GM11168 (cell line): ENCODE measurements at regions not wholly inside any gene's neighbourhood (a gene's known extent, or its start where the extent isn't known, plus 50 kb on each side); places are given as distances from the start of the nearest gene placed in this dataset.
"Not testable (repeated sequence)": the region's sequence is repeated elsewhere in the genome, so short reads cannot be mapped to it uniquely, and the experiment has no call there.

Experiments used
- in situ Hi-C: fragments of 300-500 bp; cut with MboI; formaldehyde crosslinking; loops from one replicate; pipeline ENCODE4 v1.12.0; 2022; ENCODE audit warnings: low sequenced_read_pairs; ENCODE audit not compliant: unreplicated experiment

DNA sequence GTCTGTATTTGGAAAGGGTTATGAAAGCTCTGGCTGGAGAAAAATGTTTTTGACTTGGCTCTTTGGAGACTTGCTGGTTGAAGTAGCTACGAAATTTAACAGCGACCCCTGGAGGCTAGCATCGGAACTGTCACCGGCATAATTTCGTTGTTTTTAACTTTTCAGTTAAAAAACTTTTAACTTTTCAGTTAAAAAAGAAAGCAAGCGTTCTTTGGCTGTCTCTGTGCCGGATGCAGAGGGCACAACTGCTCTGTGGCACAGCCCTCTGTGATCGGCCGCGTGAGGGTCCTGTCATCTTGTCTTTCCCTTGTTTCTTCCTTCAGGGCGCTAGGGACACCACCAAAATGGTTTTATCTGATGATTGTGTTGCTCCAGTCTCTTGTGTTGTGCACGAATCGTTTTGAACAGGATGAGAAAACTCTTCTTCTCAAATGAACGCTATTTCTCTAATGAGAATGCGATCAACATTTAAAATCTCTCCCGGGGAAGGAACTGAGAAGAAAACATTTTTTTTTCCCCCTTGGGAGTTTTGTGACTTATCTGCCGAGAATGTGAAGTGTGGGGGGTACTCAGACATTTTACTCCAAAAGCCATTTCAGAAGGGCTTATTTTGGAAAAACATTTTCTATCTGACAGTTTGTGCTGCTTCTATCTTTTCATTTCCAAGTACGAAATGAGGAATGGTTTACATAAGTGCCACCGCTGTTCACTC is 57.1 kb downstream of the ADCYAP1 start:
- in situ Hi-C loops = loop anchor here (25.0 kb wide), 1 partner anchor 99 kb away; no protein-coding TSS in a partner anchor

DNA sequence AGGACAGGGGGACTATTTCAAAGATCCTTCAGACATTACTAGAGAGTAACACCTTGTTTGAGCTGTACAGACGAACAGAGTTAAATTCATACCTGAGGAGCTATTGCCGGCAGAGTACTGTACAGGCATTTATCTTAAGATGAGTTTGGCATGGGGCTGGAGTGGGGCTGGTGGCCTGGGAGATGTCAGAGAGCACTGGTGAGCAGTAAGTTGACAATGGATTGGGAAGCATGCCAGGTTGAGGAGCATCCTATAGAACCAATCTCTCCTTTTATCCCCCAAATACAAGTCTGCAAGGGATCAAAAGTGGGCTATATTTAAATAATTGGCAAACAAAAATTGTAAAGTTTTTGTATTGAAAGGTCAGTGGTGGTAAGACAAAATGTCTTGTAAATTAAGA is 58.6 kb downstream of the ADCYAP1 start:
- in situ Hi-C loops = loop anchor here (25.0 kb wide), 1 partner anchor 101 kb away; no protein-coding TSS in a partner anchor

DNA sequence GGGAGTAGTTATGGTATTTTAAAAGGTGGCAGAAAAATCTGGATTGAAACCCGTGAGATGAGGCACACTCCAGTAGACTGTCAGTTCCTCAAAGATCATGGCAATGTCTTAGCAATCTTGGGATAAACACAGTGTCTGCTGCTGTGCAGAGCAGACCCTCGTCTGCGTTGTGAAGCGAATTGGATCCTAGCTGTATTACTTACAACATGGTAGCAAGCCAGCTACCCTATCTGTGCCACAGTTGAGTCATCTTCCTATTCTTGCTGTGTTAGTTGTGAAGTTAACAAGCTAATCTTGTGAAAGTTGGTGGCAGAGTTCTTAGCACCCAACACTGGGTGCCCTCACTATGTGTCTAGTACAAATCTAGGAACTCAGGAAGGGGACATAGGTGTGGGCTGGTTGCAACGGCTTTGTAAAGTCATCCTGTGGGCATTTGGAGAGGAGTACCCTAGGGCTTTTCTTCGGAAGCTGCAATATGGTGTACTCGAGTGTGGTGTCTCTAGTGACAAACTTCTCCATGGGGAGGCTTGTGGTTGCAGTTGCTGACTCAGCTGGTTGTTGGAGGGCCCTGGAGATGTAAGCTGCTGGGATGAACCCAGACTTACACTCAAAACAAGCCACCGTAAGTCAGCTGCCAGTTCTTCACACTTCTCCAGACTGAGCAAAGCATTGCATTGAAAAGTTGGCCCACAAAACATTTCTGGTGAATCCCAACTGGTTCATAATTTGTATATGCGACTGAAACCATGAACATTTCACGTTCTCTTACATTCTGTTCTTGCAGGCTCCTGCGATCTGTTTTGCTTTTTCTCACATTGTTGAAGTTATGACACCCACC is 61.5 kb downstream of the ADCYAP1 start:
- in situ Hi-C loops = loop anchor here (25.0 kb wide), 1 partner anchor 104 kb away; no protein-coding TSS in a partner anchor

DNA sequence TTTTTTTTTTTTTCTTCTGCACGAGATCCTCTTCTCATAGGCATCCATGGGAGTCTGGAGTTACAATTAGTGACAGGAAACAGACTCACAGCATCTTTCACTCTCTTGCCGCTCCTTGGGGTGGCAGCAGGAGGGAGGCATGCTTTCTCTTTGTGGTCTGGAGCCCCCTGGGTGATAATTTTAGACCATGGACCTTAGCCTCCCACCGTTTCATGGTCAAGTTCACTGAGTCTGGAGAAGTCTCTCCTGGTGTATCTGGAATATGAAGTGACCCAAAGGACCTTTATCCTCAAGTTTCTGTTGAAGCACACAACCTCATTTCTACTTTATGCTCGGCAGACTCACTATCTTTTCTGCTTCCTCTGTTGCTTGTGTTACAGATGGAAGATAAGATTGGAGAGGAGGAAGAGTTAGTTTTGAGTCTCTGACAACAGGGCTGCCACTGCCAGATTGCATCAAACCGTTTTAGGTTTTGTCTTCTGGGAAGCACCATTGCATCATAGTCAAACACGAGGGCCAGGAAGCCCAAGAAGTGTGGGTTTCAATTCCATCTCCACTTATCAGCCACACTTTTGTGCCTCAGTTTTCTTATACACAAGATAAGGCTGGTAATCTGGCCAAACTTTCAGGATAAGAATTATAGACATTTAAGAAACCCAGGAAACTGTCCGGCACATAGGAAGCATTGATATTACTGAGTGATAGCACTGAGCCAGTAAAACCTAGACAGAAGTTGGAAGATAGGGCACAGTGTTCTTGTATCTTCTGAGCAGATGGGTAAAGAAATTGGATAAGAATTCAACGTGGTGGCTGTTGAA is 62.3 kb downstream of the ADCYAP1 start:
- in situ Hi-C loops = loop anchor here (25.0 kb wide), 1 partner anchor 105 kb away; no protein-coding TSS in a partner anchor

DNA sequence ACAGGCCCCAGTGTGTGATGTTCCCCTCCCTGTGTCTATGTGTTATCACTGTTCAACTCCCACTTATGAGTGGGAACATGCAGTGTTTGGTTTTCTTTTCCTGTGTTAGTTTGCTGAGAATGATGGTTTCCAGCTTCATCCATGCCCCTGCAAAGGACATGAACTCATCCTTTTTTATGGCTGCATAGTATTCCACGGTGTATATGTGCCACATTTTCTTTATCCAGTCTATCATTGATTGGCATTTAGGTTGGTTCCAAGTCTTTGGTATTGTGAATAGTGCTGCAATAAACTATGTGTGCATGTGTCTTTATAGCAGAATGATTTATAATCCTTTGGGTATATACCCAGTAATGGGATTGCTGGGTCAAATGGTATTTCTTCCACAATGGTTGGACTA is 64.2 kb downstream of the ADCYAP1 start:
- in situ Hi-C loops = loop anchor here (25.0 kb wide), 1 partner anchor 107 kb away; no protein-coding TSS in a partner anchor

DNA sequence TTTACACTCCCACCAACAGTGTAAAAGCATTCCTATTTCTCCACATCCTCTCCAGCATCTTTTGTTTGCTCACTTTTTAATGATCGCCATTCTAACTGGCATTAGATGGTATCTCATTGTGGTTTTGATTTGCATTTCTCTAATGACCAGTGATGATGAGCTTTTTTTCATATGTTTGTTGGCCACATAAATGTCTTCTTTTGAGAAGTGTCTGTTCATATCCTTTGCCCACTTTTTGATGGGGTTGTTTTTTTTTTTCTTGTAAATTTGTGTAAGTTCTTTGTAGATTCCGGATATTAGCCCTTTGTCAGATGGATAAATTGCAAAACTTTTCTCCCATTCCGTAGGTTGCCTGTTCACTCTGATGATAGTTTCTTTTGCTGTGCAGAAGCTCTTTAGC is 64.6 kb downstream of the ADCYAP1 start:
- in situ Hi-C loops = loop anchor here (25.0 kb wide), 1 partner anchor 107 kb away; no protein-coding TSS in a partner anchor

DNA sequence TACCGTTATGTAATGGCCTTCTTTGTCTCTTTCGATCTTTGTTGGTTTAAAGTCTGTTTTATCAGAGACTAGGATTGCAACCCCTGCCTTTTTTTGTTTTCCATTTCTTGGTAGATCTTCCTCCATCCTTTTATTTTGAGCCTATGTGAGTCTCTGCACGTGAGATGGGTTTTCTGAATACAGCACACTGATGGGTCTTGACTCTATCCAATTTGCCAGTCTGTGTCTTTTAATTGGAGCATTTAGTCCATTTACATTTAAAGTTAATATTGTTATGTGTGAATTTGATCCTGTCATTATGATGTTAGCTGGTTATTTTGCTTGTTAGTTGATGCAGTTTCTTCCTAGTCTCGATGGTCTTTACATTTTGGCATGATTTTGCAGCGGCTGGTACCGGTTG is 69.9 kb downstream of the ADCYAP1 start:
- in situ Hi-C loops = loop anchor here (25.0 kb wide), 1 partner anchor 112 kb away; no protein-coding TSS in a partner anchor

DNA sequence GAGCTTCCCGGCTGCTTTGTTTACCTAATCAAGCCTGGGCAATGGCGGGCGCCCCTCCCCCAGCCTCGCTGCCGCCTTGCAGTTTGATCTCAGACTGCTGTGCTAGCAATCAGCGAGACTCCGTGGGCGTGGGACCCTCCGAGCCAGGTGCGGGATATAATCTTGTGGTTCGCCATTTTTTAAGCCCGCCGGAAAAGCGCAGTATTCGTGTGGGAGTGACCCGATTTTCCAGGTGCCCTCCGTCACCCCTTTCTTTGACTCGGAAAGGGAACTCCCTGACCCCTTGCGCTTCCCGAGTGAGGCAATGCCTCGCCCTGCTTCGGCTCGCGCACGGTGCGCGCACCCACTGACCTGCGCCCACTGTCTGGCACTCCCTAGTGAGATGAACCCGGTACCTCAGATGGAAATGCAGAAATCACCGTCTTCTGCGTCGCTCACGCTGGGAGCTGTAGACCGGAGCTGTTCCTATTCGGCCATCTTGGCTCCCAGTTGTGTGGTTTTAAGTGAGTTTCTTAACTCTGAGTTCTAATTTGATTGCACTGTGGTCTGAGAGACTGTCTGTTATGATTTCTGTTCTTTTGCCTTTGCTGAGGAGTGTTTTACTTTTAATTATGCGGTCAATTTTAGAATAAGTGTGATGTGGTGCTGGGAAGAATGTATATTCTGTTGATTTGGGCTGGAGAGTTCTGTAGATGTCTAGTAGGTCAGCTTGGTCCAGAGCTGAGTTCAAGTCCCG is 71.9 kb downstream of the ADCYAP1 start:
- in situ Hi-C loops = not testable (repeated sequence)

DNA sequence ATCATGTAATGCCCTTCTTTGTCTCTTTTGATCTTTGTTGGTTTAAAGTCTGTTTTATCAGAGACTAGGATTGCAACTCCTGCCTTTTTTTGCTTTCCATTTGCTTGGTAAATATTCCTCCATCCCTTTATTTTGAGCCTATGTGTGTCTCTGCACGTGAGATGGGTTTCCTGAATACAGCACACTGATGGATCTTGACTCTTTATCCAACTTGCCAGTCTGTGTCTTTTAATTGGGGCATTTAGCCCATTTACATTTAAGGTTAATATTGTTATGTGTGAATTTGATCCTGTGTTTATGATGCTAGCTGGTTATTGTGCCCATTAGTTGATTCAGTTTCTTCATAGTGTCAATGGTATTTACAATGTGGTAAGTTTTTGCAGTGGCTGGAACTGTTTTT is 72.7 kb downstream of the ADCYAP1 start:
- in situ Hi-C loops = not testable (repeated sequence)

DNA sequence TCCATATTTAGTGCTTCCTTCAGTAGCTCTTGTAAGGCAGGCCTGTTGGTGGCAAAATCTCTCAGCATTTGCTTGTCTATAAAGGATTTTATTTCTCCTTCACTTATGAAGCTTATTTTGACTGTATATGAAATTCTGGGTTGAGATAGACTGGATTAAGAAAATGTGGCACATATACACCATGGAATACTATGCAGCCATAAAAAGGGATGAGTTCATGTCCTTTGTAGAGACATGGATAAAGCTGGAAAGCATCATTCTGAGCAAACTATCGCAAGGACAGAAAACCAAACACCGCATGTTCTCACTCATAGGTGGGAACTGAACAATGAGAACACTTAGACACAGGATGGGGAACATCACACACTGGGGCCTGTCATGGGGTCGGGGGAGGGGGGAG is 73.1 kb downstream of the ADCYAP1 start:
- in situ Hi-C loops = not testable (repeated sequence)

DNA sequence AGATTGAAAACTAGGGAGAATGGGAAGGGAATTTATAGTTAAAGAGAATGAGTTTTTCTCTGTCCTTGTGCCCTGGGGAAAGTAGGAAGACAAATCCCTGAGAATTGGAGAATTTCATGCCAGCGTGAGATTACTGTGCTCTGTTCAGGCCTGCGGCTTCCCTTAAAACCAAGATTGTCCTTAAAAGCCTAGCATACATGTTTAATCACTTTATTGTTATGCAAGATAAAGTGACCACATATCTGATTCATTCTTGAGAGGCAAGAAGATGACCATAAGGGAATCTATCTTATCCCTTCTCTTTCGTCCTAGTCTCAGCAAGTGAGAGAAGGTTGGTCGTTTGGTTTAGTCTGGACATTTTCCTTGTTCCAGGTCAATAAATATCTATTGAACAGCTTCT is 75.9 kb downstream of the ADCYAP1 start:
- in situ Hi-C loops = no loop called here

DNA sequence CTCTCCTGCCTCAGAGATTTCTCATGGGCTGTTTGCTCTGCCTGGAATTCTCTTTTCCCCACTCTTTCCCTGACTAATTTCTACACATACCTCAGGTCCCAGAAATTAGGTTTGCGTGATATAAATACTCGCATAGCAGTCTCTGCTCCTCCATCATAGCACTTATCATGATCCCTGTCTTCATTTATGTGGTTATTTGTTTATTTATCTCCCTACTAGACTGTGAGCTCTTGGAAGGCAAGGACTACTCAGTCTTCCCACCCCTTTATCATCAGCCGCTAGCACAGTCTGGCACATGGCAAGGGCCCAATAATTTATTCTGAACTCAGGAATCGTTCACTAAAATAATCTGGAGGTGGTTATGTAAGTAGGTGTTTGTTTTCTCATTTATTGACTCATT is 79.3 kb downstream of the ADCYAP1 start:
- in situ Hi-C loops = no loop called here

DNA sequence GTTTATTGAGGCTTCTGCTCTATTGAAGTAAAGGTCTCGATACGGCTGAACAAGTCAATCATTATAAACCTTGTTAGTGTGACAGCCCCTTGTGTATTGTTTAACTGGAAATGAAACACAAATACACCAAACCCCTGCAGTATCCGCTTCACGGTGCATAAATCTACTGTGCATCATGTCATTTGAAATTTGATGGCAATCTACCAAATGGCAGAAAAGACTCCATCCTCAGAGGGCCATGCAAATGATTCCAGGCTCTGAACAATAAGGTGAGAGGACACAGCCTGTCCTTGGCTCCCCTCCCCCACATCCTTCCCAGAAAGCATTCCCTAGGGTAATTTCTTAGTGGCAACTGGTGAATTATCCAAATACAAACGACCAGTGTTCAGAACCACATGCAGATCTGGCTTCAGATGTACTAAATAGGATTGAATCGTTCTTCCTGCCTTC is 80.6 kb downstream of the ADCYAP1 start:
- in situ Hi-C loops = no loop called here

DNA sequence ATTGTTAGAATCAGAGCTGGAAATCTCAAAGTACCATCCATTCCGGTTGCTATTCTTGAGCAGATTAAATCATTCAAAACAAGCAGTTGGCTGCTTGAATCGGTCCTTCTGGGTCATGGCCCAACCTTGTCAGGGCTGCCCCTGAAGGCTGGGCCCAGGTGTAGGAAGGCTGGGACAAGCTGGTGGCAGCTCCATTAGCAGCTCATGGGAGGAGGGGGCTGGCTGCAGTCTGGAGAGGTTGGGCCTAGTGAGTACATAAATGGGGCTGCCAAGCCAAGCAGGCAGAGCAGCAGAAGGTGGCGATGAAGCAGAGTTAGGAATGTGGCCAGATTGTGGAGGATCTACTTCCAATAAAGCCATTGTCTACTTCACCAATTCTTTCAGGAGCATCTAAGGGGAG is 81.4 kb downstream of the ADCYAP1 start:
- in situ Hi-C loops = no loop called here

DNA sequence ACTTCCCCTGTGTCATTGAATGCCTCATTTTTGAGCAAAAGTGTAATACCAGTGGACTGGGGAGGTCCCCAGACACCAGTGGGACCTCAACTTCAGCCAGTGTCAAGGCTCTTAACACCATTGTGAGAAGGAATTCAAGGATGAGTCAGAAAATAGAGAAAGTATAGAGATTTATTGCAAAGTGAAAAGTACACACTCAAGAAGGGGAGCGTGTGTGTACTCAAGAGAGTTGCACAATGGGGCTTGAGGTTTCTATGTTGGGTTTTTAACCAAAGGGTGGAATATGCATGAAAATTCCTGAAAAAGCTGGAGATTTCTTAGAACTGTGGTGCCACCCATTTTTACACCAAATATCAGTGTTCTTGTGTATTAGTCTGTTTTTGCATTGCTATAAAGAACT is 81.9 kb downstream of the ADCYAP1 start:
- in situ Hi-C loops = no loop called here

DNA sequence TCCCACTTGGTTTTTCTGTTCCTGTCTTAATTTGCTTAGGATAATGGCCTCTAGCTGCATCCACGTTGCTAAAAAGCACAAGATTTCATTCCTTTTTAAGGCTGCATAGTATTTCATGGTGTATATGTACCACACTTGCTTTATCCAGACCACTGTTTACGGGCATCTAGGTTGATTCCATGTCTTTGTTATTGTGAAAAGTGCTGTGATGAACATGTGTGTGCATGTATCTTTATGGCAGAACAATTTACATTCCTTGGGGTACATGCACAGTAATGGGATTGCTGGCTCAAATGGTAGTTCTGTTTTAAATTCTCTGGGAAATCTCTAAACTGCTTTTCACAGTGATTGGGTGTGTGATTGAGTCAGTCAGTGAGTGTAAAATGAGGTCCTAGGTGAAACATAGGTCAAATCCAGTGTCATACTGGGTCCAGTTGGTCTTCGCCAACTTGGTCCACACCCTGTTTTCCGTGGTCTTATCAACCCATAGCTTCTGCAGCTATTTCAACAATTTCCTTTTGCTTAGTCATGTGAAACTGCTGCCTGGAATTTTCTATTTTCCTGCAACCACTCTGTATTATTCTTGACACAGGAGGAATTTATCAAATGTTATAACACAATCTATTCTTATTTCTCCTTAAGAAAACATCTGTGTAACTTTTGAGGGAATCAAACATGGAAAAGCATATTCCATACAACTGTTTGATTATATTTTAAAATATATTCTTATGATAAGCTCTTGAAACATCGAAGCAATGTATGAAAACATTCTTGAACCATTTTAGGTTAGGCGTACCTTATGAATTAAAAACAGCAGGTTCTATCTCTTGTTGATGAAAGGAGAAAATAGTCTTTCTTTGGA is 82.9 kb downstream of the ADCYAP1 start:
- in situ Hi-C loops = no loop called here

DNA sequence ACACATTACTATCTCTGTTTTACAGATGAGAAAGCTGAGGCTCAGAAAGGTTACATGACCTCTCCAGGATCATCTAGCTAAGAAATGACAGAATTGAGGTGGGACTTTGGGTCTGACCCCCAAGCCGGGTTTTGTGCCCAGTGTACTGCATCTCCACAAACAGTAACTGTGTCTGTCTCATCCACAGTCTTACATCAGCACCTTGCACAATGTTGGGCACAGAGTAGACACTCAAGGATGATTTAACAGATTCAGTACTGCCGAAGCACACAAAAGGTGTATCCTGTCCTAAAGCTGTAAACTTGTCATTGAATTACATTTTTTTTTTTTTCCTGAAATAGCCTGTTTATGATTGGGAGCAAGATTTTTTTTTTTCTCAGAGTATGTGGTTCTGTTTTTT is 84.8 kb downstream of the ADCYAP1 start:
- in situ Hi-C loops = no loop called here

DNA sequence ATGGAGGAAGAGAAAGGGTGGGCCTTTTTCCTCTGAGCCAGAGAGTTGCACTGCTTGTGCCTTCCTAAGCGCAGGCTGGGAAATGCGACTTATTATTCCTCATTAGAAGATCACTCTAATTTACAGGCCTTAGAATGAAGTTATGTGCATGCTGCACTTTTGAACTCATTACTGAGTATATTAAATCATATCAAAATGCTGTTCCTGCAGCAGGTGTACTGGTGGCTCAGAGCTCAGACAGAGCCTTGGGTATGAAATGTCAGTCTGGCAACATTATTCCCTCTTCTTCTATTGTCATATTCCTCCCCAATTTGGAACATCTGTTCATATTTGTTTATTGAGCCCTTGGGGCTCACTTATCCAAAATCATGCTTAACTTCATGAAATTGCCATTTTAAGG is 85.5 kb downstream of the ADCYAP1 start:
- in situ Hi-C loops = no loop called here

DNA sequence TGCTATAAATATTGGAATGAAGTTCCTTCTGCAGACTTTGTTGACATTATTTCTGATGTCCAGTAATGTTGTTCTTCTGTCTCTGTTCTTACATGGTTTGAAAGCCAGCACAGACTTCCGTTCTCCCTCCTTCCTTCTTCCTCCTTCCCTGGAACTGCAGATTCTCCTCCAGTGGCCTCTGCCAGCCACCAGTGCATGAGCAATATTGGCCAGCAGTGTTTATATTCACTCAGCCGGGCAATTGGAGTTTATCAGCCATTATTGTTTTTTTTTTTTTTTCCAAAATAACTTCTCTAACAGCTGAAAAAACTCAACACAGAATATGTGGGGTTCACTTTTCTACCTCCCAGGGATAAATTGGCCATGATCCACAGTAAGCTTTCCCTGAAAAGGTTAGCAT is 86.8 kb downstream of the ADCYAP1 start:
- in situ Hi-C loops = no loop called here
